ENCODE measurements at regions not wholly inside any gene's neighbourhood (a gene's known extent, or its start where the extent isn't known, plus 50 kb on each side); places are given as distances from the start of the nearest gene placed in this dataset.

- TF ChIP-seq FOXK2 (IDR thresholded peaks at IDR 0.05), result no peak
- no peak for TF ChIP-seq FOXM1 (IDR thresholded peaks at IDR 0.05; ENCODE audit: borderline replicate concordance)
- no peak for TF ChIP-seq BHLHE40 (IDR thresholded peaks at IDR 0.05; ENCODE audit: borderline replicate concordance)
- no peak for TF ChIP-seq FOXA1 (IDR thresholded peaks at IDR 0.05)
- TF ChIP-seq, protein P1, sequence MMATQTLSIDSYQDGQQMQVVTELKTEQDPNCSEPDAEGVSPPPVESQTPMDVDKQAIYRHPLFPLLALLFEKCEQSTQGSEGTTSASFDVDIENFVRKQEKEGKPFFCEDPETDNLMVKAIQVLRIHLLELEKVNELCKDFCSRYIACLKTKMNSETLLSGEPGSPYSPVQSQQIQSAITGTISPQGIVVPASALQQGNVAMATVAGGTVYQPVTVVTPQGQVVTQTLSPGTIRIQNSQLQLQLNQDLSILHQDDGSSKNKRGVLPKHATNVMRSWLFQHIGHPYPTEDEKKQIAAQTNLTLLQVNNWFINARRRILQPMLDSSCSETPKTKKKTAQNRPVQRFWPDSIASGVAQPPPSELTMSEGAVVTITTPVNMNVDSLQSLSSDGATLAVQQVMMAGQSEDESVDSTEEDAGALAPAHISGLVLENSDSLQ (IDR thresholded peaks at IDR 0.05), result no peak
Observed at GRCh38 chr5:26278078-26278477, 760.3 kb downstream of the CDH9 start.

Measured in HEK293T (cell line).